GM18507 (cell line): ENCODE measurements at regions not wholly inside any gene's neighbourhood (a gene's known extent, or its start where the extent isn't known, plus 50 kb on each side); places are given as distances from the start of the nearest gene placed in this dataset.
"Not testable (repeated sequence)": the region's sequence is repeated elsewhere in the genome, so short reads cannot be mapped to it uniquely, and the experiment has no call there.

ENCODE experiments used
- DNase-seq: peaks from one replicate; pipeline ENCODE4 v3.0.0; 2011; ENCODE audit warnings: low read depth; ENCODE audit not compliant: insufficient read length; ENCODE audit errors: extremely low spot score
- FAIRE-seq: peaks from 2 replicates; lab custom pipeline; 2011; peaks lifted over from hg19 to GRCh38; lab: Jason Lieb, UNC

DNA sequence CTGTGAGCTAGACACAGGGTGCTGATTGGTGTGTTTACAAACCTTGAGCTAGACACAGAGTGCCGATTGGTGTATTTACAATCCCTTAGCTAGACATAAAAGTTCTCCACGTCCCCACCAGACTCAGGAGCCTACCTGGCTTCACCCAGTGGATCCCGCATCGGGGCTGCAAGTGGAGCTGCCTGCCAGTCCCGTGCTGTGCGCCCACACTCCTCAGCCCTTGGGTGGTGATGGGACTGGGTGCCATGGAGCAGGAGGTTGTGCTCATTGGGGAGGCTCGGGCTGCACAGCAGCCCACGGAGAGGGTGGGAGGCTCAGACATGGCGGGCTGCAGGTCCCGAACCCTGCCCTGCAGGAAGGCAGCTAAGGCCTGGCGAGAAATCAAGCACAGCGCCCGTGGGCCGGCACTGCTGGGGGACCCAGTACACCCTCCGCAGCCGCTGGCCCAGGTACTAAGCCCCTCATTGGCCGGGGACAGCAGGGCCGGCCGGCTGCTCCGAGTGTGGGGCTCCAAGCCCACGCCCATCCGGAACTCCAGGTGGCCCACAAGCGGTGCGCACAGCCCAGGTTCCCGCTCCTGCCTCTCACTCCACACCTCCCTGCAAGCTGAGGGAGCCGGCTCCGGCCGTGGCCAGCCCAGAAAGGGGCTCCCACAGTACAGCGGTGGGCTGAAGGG lies 158.6 kb downstream of the SPIN4 start:
- FAIRE-seq, DNase-seq: not testable (repeated sequence)

DNA sequence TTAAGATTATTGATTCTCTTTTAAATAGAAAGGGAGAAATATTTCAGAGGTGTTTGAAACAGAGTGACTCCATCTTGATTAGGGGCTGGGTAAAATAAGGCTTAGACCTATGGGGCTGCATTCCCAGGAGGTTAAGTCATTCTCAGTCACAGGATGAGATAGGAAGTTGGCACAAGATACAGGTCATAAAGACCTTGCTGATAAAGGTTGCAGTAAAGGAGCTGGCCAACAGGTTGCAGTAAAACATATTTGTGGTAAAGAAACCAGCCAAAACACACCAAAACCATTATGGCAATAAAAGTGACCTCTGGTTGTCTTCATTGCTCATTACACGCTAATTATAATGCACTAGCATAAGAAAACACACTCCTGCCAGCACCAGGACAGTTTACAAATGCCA lies 165.0 kb downstream of the SPIN4 start:
- DNase-seq = no peak
- no peak for FAIRE-seq

DNA sequence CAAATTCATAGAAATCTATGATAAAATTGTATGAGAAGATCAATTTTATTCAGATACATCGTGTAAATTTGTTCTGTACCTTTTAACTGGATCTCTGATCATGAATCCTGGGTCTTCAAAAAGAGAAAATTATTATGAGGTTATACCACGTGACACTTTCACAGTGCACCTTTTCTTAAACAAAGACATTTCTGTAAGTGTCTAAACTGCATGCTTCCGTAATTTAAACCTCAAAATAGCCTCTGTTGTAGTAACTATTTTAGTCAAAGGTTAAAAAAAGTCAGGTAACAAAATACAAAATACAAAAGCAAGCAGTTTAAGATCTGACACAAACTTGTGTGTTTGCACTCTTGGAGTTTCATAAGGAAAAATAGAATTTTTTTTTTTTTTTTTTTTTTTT lies 171.3 kb downstream of the SPIN4 start:
- not testable (repeated sequence) for DNase-seq, FAIRE-seq

DNA sequence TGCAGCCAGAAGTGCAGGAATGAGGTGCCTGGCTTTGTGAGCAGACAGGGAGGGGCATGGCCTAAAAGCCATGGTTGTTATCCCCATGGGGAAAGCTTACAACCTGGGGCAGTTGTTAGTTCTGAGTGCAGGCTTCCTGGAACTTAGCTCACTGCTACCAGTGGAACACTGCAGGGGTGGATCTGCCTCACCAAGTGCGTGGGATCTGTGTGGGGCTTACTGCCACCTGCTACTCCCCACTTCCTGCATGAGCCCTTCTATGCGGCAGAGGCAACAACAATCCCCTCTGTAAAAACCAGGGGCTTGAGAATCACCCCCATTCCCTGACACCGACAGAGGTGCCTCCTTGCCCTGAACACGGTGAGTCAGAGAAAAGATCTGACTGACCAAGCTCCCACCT lies 174.6 kb downstream of the SPIN4 start:
- not testable (repeated sequence) for DNase-seq, FAIRE-seq

DNA sequence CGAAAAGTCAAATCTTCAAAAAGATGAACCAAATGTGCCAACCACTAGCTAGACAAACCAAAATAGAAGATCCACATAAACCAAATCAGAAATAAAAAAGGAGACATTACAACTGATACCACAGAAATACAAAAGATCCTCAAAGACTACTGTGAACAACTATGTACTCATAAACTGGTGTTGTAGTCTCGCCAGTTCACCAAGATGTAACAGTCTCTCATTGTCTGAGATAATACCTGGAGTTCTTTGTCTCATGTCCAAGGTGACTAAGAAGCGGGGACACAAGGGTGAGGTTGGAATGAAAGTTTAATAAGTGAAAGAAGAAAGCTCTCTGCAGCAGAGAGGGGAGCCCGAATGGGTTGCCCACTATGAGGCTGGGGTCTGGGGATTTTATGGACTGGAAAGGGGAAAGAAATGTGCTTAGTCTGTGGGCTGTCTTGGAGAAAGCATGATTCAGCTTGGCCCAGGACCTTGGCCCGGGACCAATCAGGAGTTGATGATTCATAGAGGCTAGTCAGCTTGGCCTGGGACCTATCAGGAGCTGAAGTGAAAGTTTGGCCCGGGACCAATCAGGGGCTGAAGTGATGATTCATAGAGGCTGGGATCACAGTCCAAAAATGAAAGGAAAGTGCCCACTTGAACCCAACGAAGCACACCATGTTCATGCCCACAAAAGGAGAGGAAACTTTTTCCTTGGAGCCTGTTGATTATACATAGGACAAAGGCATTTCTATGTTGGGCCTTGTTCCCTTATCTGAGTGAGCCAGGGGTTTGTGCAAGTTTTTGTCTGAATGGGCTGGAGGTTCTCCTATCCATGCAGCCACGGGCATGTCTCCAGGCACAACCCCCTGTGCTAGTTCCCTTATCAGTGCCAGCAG lies 177.1 kb downstream of the SPIN4 start:
- FAIRE-seq, DNase-seq: not testable (repeated sequence)

DNA sequence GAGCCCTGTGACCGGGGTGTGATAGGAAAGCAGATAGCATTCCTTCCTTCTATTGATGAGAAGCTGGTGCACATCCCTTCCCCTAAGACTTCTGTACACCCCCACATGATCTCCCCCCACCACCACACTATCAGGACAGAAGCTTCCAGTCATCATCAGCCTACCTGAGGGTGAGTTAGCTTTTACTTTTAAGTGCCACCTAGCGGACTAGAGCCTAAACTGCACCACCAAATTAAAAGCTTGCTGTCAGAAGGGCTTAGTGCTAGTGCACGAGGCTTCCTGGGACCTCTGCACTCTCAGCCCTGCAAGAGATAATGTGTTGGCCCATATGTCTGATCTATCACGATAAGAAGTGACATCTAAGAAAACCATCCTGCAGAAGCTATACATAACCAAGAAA lies 181.7 kb downstream of the SPIN4 start:
- DNase-seq, FAIRE-seq: not testable (repeated sequence)

DNA sequence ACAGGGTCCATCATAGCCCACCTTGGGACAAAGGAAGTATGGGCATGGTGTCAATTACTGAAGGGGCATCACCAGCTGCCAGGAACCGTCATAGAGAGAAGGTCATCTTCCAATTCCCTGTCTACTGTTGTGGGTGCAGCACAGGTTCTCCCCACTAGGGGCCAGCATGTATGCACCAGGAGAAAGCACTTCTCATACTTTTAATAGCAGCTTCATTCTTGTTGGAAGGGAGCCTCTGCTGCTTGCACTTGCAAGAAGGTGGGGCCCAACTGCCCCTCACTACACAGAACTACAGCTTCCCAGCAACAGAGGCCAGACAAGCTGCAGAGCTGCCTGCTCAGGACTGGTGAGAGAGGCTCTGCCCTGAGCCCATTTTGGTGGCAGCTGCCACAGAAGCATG lies 182.2 kb downstream of the SPIN4 start:
- not testable (repeated sequence) for FAIRE-seq

DNA sequence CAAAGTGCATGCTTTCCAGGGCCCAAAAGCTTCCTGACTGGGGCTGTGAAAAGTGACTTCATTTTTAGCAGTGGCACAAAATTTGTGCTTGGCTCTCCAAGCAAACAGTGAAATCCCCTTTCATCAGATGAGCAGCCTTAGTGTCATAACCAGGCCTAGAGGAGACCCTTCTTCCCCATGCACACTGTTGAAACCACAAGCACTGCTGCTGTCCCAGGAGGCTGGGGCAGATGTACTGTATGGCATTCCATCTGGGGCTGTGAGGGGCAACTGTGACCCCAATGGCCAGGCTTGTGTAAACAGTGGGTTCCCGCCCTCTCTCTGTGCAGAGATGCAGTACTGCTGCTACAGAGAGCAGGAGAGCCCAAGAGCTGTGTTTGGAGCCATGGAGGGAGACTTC lies 184.1 kb downstream of the SPIN4 start:
- FAIRE-seq, DNase-seq: not testable (repeated sequence)

More for the DNA sequence above, 182.2 kb downstream of the SPIN4 start:
- not testable (repeated sequence) for DNase-seq

DNA sequence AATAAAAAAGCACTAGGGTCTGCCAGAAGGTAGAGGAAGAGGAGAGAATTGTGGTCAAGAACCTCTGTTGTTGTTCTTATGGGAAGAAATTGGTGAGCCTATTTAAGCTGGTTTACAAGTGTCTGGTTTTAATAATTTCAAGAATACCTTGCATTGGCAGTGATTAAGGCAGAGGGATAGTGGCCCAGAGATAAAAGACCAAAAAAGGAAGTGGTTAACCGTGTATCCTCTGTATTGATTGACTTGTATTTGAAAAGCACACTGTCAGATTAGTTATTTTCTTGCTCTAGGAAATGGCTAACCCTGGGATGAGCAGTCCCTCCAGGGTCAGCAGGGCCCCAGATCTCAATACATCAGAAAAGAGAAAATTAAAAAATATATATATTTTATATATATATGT lies 190.1 kb downstream of the SPIN4 start:
- FAIRE-seq, DNase-seq: not testable (repeated sequence)

DNA sequence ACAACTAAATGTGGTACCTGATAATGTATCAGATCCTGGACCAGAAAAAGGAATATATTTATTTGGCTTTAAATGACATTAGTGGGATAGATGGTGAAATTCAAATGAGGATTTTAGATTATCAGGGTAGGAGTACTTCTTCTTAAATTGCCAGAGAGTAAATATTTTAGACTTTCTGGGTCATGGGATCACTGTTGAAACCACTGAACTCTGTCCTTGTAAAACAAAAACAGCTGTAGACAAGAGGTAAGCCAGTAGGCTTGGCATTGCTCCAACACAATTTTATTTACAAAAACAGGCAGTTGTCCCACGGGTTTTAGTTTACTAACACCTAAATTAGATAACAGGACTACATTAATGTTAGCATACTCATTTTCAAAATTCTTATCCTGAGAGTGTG lies 190.8 kb downstream of the SPIN4 start:
- FAIRE-seq = not testable (repeated sequence)

DNA sequence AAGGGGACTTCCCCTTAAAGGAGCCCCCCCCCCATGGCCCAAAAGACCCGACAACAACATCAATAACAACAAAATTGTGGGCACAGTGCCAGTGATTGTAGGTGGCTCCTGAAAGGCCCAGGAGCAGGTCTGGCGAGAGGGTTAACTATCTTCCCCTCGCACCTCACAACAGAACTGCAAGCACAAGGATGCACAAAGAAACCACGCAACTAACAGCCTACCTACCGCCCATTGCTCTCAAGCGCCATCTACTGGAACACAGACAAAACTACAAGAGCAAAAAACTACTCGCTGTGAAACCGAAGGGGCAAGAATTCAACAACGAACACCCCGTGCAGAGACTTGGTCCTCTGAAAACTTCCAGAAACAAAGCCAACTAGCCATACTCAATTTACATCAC lies 205.6 kb downstream of the SPIN4 start:
- not testable (repeated sequence) for DNase-seq, FAIRE-seq

More for the DNA sequence above, 190.8 kb downstream of the SPIN4 start:
- not testable (repeated sequence) for DNase-seq

DNA sequence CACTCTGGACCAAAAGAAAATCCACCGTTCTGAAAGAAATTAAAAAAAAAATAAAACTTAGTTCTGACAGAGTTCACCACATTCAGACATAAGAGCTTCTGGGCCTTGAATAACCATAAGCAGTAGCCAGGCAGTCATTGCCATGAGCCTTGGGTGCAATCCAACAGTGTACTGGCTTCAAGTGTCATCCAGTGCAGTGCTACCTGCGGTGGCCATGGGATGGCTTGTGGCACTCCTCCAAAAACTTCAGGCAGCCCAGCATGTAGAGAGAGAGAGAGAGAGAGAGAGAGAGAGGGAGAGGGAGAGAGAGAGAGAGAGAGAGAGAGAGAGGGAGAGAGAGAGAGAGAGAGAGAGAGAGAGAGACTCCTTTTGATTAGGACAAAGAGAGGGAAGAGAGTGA lies 208.5 kb downstream of the SPIN4 start:
- DNase-seq, FAIRE-seq: not testable (repeated sequence)

DNA sequence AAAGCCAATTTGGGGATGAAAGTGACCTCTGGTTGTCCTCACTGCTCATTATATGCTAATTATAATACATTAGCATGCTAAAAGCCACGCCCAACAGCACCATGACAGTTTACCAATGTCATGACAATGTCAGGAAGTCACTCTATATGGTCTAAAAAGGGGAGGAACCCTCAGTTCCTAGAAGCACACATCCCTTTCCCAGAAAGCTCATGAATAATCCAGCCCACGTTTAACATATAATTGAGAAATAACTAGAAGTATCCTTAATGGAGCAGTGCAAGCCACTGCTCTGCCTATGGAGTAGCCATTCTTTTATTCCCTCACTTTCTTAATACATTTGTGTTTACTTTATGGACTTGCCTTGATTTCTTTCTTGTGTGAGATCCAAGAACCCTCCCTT lies 215.3 kb downstream of the SPIN4 start:
- not testable (repeated sequence) for FAIRE-seq, DNase-seq

DNA sequence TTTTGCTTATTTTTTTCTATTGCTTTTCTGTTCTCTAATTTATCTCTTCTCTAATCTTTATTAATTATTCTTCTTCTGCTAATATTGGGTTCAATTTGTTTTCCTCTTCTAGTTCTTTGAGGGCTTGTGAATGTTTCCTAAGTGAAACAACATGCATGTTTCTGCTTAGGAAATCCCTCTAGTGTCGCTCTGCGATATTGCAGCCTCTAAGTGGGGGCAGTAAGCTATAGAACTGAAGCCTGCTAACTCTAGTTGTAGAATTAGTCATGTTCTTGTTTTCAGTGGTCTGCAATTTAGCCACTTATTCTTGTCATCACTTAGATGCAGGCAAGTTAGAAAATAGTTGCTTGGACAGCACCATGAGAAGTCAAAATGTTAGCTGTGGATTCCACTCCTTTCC lies 222.6 kb downstream of the SPIN4 start:
- FAIRE-seq (peak; percentile 76), DNase-seq (no peak)

DNA sequence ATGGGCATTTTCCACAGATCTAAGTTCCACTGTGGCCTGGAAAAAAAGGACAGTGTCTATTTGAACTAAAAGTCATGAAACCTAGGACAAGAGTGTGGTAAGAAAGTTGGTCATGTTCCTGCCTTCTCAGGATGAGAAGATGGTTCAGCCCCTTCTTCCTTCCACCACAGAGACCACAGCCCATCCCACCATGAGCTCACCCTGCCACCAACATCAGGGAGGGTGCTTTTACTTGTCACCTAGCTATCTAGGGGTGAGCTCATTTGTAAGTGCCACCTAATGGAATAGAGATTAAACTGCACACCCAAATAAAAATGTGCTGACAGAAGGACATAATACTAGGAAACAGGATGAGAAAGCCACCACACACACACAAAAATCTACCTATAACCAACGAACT lies 235.9 kb downstream of the SPIN4 start:
- DNase-seq = no peak
- no peak for FAIRE-seq

DNA sequence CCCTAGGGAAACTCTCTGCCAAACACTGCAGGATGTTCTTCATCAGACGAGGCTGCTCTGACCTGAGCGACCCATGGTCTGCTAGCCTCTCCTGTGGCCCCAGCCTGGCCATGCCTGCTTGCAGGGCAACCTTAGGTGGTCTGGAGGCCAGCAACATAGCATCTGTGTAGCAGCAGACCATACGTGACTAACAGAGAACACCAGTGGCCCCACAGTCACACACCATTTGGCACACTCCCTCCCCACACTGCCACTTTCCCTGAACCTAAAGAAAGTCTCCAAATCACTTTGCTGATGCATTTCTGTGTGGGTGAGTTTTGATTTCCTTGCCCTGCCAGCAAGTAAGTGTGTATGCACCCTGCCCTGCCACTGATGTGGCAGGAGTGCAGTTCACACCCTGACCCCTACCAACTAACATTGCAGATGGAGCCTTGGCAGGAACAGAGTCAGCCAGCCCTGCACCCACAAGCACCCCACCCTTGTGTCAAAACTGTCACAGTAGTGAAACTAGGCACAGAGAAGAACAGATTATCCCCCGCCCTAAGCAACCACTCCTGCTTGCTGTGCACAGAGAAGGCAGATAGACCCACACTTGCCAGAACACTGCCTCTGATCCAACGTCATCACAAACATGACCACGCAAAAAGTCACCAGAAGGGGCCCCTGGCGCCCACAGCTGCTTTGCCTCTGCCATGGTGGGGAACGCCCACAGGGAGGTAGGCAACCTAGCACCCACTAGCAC lies 249.1 kb downstream of the SPIN4 start:
- no peak for DNase-seq
- no peak for FAIRE-seq

DNA sequence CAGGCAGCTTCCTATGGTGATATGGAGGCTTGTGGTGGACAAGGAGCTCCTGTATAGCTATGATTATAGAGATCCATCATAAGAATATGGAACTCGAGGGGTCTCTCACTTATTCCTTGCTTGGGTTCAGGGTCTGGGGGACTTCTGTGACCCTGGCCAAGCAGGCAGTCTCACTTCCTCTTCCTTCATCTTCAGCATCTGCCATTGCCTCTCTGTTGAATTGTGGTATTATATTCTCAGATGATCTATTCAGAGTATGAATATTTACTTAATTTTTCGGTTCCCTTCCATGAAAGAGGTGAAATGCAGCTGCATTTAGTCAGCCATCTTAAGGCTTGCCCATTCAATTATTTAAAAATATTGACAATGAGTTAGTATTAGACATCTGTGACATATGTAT lies 292.9 kb downstream of the SPIN4 start:
- DNase-seq = no peak
- no peak for FAIRE-seq

DNA sequence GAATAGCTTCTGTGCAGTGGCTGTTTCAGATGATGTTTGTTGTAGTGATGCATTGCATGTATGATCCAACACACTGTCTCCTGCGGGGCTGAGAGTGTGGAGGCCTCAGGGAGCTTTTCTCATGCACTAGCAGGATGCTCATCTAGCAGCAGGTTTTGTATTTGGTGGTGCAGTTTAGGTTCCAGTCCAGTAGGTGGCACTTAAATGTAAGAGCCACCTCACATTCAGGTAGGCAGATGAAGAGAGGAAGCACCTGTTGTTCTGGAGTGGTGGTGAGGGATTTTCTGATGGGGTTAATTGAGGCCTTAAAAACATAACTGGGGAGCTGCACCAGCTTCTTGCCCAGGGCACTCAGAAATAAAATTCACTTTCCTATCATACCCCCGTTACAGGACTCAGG lies 300.9 kb downstream of the SPIN4 start:
- FAIRE-seq (no peak), DNase-seq (no peak)

DNA sequence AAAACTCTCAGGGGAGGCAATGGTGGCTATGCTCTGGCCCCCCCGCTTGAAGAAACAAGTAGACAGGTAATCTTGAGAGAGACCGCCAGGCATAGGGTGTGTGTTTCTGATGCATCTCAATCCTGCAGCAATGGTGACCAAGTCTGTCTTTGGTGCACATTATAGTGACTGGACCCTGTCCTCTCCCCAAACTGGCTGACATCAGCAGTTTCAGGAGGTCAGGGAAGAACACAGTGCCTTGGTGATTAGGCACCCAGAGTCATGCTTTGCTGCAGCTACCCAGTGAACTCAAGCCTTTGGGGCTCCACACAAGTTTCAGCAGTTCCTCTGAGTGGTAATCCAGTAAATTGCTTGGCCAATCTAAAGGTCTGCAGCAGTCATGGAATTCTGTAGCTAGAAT lies 318.3 kb downstream of the SPIN4 start:
- FAIRE-seq (no peak), DNase-seq (no peak)

DNA sequence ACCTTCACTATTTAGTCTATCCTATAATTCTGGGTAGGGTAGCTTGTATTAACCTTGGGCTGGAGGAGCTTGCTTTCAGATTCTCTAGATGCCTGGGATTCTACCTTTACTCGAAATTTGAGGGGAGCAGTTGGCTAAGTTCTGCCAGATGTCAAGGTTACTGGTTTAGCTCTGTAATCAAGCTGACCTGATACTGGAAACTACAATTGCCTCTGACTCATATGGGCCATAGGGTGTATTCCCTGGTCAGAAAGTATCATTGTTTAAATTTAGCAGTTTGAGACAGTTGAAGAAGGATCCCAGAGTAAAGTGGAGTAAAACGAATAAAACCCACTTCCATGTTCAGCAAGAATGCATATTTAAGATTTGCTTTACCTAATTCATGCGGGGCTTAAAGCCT lies 337.6 kb downstream of the SPIN4 start:
- no peak for DNase-seq
- FAIRE-seq = no peak
